ENCODE measurements at regions not wholly inside any gene's neighbourhood (a gene's known extent, or its start where the extent isn't known, plus 50 kb on each side); places are given as distances from the start of the nearest gene placed in this dataset.

DNA sequence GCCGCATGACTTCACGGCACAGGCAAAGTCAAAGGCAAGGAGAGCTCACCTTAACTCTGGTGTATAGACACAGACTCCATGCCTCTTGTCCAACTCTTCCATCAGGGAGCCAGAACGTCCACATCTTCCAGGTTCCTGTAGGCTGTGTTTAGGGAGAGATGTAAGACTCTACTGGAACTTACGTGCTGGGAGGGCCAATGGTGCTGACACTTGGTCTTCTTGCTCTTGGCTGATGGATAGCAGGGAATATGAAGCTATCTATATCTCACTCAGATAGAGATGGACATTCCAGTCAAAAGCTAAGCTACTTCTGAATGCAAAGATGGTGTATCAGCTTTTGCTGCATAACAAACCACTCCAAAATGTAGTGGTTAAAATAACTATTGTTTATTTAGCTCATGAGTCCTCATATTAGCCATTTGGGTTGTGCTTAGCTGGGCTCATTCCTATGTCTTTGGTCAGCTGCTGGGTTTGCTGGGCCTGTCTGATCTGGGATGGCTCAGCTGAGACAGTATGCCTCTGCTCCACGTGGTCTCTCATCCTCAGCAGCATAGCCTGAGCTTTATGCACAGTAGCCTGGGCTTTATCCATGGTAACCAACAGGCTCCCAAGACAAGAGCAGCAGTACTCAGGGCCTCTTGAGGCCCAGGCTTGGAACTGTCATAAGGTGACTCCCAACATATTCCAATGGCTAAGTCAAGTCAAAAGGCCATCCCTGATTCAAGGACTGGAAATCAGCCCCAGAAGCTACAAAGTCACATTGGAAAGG lies 111.6 kb downstream of the SNX5 start:
- no peak for FAIRE-seq

DNA sequence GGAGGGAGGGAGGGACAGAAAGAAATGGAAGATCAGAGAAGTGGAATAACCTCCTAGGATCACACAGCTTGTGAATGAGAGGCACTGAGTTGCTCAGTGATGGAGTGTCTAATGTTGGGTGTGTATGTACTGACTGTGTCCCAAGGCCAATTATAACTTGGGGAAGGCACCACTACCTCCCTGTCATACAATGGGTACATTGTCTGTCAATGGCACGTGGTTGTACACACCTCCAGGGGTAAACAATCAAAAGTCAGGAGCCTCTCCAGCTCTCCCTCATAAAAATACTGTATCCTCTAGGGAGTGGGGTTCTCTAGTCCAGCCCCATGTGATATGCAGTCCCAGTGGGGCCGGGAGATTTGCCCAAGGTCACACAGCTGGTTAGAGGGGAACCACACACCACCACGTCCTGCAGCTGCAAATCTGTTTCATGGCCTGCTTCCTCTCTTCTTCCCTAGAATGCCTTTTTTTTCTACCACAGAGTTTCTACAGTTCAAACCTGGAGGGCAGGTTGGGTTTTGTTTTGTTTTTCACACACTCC lies 112.5 kb downstream of the SNX5 start:
- FAIRE-seq = no peak

DNA sequence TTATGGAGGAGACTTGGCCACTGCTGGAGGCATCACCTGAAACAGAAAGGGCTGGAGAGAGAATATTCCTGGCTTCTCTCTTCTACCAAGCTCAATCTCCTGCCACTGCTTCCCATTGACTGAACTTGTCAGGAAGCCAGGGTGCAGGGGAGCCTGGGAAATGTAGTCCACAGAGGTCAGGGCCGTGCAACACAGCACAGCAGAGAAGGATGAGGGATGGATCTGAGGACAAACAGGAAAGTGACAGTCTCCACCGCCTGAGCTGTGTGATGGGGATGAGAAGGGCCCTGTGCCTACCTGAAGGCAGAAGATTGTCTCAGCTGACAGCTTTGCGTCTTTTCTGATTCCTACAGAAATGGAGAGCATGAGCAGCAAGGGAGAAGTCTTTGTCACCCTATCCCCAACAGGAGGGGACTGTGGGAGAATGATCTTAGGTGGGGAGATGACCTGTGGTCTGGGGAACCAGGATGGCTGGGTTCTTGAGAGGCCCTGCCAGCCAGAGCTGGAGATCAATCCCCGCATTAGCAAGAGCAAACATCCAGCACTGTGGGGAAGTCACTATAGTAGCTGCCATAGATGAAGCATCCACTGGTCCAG lies 114.2 kb downstream of the SNX5 start:
- no peak for FAIRE-seq

DNA sequence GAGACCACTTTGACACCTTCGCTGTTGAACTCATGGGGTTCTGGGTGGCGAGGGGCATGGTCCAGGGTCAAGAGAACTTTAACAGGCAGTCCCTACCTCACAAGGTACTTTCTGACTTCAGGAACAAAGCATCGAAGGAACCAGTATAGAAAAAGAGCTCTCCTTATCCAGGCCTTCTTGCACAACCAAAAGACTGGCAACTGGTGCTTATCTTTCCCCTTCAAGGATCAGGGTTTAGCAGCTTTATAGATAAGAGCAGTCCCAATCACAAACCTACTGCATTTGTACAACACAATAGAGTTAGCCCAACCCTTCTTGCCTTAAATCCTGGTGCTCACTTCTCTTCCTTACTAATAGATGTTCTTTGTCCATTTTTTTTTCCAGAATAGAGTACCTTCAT lies 116.3 kb downstream of the SNX5 start:
- FAIRE-seq = no peak

DNA sequence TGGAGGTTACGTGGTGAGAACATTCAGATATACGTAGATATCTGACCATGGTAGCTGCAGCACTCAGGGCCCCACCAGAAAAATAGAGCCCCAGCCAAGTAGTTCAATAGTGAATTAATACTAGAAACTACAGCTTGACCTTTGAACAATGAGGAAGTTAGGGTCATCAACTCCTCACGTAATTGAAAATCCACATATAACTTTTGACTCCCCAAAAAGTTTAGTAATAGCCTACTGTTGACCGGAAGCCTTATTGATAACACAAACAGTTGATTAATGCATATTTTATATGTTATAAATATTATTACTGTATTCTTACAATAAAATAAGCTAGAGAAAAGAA lies 117.9 kb downstream of the SNX5 start:
- no peak for FAIRE-seq

DNA sequence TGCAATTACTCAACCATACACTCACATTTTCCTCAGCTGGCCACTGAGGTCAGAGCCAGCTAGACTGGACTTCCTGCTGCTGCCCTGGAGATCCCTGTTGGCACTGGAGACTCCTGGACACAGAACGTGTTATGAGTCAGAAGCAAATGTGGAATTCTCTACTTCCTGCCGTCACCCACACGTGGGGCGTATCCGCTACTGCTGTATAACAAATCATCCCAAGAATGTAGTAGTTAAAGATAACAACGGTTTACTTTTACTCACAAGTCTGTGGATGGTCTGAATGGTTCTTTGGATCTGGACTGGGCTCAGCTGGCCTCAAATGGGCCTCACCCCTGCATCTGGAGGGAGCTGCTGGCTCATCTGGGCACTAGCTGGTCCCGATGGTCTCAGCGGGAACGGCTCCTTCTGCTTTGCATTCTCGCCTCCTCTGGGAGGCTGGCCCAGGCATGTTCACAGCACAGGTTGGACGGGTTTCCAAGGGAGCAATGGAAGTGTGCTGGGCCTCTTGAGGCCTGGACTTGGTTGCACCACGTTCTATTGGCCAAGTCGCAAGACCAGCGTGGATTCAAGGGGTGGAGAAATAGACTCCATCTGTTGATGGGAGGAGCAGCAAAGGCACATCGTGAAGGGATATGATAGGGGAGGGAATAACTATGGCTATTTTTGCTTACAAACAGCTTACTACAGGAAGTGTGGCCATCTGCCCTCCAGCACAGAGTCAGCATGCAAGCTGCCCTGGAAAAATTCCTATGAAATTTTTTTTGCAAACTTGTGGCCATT lies 118.5 kb downstream of the SNX5 start:
- FAIRE-seq = no peak

DNA sequence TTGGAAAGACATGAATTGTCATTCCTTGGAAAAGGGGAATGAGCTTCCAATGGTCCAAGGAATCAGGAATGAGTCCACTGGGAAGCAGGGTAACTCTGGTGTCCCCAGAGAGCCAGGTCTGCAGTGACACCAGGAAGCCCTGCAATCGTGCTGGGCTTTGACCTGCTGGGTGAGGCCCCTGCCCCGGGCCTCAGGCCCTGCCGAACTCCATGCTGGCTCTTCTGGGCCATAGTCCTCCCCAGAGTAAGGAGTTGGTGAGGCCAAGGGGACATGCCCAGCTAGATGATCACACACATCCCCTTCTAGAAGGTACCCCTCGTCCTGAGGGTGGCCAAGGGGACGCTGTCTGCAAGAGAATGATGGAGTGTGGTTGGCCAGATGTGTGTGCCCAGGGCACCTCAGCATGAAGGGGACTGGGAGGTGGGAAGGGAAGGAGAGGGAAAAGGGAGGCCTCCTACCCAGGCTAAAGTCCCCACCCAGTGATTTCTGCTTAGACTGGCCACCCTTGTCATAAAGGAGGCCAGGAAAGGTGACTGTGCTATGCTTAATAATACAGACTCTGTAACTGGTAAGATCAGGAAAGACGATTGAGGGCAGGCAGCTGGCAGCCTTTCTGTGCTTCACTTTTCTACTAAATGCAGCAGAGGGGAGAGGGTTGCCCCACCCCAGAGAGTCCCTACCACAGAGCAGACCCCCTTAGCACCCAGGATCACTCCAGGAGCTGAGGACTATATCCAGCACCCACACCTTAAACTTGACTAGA lies 119.3 kb downstream of the SNX5 start:
- no peak for FAIRE-seq

DNA sequence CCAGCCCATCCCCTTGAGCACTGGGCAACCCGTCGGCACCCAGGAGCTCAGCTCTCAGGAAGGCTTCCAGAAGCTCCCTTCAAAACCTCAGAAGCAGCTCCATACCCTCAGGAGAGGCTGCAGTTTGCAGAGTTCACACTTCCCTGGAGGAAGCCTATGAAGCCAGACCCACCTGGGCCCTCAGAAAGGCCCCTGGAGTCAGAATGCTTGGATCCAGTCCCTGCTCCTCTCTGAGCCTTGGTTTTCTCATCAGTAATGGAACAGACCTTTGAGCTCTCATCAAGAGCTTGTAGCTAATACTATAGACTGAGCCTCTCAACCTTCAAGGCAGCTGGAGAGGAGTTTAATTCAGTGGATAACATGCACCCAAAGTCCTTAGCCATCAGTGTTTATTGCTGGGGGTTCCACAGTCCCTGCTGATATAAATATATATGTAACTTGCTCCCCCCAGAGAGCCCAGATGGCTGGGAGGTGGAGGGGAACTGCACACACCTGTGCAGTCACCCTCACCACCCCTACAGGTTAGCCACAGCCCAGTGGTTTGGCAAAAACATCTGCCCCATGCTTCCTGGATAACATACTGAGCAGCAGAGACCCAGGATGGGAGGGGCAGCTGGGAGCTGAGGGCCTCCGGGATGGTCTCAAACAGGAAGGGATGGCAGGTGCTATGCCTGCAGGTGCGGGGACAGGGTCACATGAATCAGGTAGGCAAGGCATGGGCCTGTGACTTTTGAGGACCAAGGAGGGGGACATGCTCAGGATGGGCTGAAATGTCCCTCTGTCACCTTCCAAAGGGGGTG lies 120.1 kb downstream of the SNX5 start:
- no peak for FAIRE-seq

DNA sequence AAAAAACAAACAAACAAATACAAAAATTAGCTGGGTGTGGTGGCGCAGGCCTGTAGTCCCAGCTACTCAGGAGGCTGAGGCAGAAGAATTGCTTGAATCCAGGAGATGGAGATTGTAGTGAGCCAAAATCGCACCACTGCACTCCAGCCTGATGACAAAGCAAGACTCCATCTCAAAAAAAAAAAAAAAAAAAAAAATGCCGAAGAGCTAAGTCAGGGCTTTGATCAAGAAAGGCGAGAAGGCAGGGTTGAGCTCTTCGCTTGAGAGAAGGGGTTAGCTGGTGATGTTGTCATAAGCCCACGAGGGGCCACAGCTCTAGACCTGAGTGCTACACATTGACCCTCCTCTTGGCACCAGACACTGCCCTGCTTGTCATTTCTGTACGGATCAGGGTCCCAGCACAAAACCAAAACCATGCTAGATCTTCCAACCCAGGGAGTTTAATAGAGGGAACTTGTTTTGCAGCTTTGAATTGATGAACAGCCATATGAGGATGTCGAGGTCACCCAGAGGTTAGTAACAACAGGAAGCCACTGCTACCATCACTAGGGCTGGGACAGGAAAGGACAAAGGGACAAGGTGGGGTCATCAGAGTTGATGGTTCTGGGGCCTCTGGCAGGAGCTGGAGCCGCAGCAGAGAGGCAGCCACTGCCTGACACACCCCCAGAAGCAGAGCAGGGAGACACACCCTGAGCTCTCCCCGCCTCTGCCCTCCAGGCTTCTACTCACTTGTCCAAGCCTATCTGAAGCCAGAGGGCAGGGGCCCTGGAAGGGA lies 122.7 kb downstream of the SNX5 start:
- FAIRE-seq = no peak

DNA sequence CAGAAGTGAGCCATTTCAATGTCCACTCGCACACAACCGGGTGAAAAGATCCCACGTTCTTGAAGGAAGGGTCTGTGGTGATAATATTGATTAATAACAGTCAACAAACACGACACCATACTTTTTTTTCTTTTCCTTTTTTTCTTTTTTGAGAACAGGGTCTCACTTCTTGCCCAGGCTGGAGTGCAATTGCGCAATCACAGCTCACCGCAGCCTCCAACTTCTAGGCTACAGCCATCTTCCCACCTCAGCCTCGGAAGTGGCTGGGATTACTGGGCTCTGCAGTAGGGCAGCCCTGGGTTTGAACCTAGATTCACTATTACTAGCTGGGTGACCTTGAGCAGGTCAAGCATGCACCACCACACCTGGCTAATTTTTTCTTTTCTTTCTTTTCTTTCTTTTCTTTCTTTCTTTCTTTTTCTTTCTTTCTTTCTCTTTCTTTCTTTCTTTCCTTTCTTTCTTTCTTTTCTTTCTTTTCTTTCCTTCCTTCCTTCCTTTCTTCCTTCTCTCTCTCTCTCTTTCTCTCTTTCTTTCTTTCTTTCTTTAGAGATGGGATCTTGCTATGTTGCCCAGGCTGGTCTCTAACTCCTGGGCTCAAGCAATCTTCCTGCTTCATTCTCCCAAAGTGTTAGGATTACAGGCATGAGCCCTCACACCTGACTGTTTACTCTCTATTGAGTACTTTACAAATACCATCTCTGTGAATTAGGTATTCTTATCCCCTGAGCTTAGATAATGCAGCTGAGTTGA lies 123.9 kb downstream of the SNX5 start:
- FAIRE-seq = no peak

DNA sequence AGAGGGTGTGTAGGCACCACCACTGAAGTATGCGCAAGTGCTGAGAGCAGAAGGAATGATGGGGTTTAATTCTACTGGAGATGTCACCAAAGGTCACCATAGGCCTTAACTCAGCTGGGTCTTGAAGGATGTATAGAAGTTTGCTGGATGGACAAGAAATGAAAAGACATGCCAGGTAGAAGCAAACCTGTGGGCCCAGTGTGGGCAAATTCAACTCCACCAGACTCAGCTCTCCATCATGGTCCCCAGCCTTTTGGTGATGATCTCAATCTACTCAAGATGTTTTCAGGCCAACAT lies 124.5 kb downstream of the SNX5 start:
- FAIRE-seq = no peak

DNA sequence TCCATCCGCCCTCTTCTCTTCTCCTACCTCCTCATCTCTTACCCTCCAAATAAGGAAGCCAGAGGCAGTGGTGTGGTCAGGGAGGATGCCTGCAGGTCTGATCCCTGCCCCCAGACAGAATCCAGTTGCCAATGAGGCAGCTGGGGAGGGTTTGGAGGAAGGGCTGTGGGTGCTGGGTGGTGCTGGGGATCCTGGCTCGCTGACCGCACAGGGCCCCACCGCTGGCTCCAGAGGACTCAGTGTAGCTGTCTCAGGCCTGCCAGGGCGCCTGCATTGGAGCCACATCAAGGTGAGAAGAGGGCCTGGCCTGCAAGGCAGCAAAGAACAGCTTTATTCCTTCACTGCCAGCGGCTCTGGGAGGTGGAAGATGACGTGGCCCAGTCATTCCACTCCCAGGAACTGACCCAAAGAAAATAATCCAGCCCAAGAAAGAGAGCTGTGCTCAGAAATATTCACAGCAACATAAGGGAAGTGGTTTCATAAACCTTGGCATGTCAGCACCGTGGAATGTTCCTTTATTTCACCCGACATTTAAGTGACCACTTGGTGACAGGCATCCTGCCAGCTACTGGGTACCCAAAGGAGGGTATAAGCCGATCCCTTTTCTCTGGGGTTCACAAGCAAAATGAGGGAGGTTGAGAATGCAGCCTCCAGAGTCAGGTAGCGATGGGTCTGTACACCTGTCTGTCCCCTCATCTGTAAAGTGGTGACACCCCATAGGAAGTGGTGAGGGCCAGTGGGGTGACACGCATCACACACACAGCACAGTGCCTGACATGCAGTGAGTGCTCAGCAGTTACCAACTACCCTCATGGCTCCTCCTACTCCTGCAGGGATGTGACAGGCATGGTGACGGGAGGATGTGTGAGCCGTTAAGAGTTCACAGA lies 125.1 kb downstream of the SNX5 start:
- no peak for FAIRE-seq

DNA sequence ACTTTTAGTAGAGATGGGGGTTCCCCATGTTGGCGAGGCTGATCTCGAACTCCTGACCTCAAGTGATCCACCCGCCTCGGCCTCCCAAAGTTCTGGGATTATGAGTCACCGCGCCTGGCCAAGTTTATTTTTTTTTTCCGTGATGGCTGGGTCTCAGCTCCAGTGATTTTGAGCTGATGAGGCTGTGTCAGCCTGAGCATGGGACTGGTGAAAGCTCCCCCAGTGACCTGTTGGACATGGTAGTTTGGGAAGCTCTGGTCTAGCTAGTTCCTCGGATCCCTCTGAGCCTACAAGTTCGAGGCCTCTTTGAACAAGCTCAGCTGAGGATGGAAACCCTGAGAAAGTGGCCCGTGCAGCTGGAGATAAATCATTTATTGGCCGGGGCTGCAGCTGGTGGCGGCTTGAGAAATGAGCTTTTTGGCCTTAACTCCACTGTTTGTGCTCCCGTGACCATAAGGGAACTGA lies 126.8 kb downstream of the SNX5 start:
- FAIRE-seq = no peak

DNA sequence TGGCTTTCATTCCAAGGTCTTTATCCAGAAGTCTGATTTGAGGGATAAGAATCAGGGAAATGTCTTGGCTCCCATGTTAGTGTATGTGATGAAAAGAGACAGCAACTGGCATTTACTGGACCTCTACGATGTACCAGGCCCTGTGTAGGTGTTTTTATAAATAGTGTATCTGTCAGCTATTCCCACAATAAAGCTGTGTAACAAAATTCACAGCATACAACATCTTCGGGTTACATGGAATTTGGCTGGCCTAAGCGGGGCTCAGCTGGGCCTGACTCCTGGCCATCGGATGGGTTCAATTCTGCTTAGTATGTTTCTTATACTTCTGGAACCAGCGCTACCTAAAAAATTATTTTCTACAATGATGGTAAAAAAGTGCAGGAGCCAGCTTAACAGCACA lies 128.2 kb downstream of the SNX5 start:
- FAIRE-seq = no peak

DNA sequence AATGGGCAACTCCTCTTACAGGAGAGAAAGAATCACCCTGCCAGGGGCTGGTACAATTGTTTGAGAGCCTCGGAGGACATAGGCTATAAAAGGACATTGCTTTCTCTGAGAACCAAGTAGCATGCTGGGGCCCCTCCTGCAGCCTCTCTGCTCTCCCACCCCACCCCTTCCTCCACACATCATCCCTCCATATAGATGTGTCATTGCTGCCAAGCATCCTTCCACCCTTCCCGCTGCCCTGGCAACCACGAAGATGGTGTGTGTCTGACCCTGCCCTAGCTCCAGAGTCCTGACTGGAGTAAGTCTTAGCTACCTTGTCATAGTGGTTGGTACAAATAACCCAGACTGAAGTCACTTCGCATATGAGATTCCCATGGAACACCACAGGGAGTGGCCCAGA lies 129.7 kb downstream of the SNX5 start:
- no peak for FAIRE-seq

DNA sequence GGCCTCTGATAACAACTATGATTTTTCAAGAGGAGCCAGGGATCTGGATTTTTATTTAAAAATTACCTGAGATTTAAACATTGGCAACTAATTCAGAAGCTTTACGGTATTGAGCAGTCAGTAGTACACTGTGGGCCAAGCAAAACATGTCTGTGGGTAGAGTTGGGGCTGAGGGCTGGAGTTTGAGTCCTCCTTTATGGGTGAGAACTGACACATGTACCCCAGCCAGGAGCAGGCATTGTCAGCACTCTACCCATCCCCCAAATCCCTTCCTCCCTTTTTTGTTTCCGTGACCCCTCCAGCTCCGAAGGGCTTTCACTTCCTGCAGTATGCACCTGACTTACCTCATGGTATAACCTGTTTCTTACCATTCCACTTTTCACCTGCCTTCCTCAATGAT lies 131.4 kb downstream of the SNX5 start:
- FAIRE-seq = no peak

DNA sequence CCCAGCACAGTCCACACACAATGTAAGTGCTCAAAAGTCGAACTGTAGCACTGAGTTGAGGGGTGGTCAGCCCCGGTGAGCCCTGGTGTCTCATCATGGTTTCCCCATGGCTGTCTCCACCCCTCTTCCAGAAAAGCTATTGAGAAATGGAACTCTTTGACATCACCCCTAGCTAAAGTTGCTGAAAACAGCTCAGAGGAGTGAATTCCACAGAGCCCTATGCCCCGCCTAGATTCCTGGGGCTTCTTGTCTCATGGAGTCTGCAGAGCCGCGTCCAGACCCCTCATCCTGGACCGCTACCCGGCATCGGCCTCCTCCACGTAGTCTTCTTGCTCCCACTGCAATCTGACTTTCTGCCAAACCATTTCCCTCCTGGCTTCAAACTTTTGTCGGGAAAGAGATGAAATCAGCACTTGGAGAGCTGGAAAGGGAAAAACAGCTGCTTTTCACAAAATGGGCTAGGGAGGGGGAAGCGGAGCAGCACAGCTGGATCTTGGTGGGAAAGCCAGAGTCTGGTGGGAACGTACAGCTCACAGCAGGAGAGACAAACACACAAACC lies 132.2 kb downstream of the SNX5 start:
- no peak for FAIRE-seq

DNA sequence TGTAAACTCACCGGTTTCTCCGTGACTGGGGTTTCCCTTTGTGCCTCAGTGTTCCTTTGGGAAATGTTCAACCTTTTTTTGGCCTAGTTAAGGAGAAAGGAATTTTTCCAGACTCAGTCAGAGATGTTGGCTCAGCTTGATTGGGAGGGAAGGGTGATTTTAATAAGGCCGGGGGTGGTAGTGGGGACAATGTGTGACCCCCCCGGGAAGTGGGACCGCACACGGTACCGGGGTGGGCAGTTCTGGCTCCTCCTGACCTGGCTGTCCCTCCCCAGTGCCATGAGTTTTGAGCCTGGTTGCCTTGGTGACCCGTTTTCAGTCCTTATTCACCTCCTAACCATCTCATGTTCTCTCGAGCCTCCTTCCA lies 132.7 kb downstream of the SNX5 start:
- no peak for FAIRE-seq

DNA sequence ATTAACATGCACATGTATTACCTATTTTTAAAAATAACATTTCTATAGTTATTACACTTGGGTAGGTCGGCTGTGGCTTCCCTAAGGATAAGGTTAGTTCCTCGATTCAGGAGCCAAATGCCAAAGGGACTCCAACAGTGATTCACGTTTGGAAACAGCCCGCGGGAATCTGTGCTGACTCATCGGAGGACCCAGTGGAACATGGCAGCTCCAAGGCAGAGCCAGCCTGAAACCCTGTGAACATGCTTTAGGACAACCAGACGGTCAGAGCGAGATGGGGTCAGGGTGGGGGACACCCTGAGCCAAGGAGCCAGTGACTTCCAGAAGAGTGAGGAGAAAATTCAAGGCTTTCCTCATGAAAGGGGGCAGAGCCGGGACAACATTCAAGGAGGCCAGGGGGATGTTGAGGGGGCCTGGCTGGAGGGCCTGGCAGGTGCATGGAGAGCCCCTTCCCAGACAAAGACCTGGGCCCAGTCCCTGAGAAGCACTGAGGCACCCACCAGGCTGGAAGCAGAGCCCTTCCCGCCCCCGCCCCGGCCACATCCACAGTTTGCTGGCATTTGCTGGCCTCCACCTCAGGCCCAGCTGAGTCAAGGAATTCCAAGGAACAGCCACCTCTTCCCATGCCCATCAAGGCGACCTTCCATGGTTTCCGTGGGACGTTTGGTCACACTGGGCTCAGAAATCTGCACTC lies 133.2 kb downstream of the SNX5 start:
- no peak for FAIRE-seq
